Neural crest cell (in vitro differentiated cells): ENCODE measurements at regions not wholly inside any gene's neighbourhood (a gene's known extent, or its start where the extent isn't known, plus 50 kb on each side); places are given as distances from the start of the nearest gene placed in this dataset.

ENCODE experiments used
- DNase-seq: peaks from one replicate; pipeline ENCODE4 v3.0.0; 2021; ENCODE audit warnings: low read depth, mixed read lengths, low spot score
- H3K27ac Mint-ChIP-seq: one replicate; pipeline ENCODE4 v1.8.0; 2021; ENCODE audit warnings: mild to moderate bottlenecking, mixed read lengths; ENCODE audit not compliant: unreplicated experiment
- H3K27me3 Mint-ChIP-seq: 2 replicates; pipeline ENCODE4 v1.8.0; 2021; ENCODE audit warnings: low read depth, mild to moderate bottlenecking, mixed read lengths
- H3K36me3 Mint-ChIP-seq: 2 replicates; pipeline ENCODE4 v1.8.0; 2021; ENCODE audit warnings: low read depth, mild to moderate bottlenecking, mixed read lengths
- H3K4me1 Mint-ChIP-seq: 2 replicates; pipeline ENCODE4 v1.8.0; 2021; ENCODE audit warnings: mixed read lengths
- H3K4me3 Mint-ChIP-seq: one replicate; pipeline ENCODE4 v1.8.0; 2021; ENCODE audit warnings: mild to moderate bottlenecking, mixed read lengths
- H3K9me3 Mint-ChIP-seq: 2 replicates; pipeline ENCODE4 v1.8.0; 2021; ENCODE audit warnings: mixed read lengths
- TF ChIP-seq, protein P1 (sequence below): fragments of 200-600 bp; sonication (generic); conservative IDR thresholded peaks from 2 replicates; pipeline ENCODE4 v1.5.0; 2021; ENCODE audit warnings: antibody characterized with exemption, mild to moderate bottlenecking

DNA sequence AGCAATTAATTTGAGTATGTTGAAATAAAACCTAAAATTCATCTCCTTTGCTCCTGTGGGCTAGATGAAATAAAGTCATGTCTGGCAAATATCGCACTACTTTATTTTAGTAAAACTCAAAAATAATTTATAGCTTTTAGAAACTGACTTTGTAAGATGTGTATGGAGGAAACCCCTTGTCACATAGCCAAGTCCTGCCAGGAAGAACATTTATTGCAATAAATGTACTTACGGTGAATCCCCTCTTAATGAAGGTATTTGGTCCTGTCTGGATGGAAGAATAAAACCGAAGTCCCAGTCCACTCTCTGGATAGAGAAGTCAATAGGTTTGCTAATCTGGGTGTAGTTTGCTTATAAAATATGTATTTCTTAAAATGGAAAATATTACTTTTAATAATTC lies 1226.8 kb upstream of the MAP3K7 start:
- TF ChIP-seq, protein P1, sequence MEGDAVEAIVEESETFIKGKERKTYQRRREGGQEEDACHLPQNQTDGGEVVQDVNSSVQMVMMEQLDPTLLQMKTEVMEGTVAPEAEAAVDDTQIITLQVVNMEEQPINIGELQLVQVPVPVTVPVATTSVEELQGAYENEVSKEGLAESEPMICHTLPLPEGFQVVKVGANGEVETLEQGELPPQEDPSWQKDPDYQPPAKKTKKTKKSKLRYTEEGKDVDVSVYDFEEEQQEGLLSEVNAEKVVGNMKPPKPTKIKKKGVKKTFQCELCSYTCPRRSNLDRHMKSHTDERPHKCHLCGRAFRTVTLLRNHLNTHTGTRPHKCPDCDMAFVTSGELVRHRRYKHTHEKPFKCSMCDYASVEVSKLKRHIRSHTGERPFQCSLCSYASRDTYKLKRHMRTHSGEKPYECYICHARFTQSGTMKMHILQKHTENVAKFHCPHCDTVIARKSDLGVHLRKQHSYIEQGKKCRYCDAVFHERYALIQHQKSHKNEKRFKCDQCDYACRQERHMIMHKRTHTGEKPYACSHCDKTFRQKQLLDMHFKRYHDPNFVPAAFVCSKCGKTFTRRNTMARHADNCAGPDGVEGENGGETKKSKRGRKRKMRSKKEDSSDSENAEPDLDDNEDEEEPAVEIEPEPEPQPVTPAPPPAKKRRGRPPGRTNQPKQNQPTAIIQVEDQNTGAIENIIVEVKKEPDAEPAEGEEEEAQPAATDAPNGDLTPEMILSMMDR: no peak
- no peak for DNase-seq
- Mint-ChIP-seq H3K4me3 (no peak overlapping the region), H3K36me3 (no peaks in the 10 kb centered on the region), H3K27me3 (no peaks in the 10 kb centered on the region), H3K4me1 (peaks cover 13% of the 10 kb centered on the region), H3K9me3 (no peaks in the 10 kb centered on the region), H3K27ac (no peak overlapping the region)

DNA sequence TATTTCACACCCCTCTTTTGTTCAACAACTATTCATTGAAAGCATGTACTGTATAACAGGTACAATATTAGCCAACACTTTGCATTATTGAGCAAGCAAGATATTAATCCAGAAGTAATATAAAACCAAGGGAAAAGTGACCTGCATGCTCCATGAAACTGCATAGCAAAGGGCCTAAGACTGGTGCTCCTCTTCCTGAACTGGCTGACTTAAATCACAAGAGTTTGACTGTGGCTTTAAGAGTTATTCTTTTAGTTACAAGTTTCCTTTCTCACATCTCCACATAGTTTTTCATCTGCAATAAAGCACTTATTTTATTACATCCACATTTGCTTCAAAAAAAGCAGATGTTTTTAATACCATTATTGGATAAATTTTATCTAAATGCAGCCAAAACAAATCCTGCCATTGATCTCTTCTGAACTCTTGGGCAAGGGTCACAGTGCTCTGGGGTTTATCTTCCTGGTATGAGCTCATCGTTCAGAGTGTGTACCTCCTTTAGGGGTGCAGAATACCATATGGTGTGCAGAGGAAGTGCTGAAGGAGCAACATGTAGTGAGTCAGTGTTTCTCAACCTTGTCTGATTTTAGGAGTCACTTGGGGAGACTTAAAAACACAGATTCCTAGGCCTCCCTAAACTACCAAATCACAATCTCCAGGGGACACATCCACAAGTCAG lies 1225.9 kb upstream of the MAP3K7 start:
- no peaks in the 10 kb centered on the region for H3K9me3 Mint-ChIP-seq
- no peak for DNase-seq
- TF ChIP-seq, protein P1: no peak
- no peaks in the 10 kb centered on the region for H3K27me3 Mint-ChIP-seq
- H3K4me3 Mint-ChIP-seq: no peak overlapping the region
- H3K27ac Mint-ChIP-seq: no peak overlapping the region
- H3K36me3 Mint-ChIP-seq: no peaks in the 10 kb centered on the region
- H3K4me1 Mint-ChIP-seq: peaks cover 13% of the 10 kb centered on the region

DNA sequence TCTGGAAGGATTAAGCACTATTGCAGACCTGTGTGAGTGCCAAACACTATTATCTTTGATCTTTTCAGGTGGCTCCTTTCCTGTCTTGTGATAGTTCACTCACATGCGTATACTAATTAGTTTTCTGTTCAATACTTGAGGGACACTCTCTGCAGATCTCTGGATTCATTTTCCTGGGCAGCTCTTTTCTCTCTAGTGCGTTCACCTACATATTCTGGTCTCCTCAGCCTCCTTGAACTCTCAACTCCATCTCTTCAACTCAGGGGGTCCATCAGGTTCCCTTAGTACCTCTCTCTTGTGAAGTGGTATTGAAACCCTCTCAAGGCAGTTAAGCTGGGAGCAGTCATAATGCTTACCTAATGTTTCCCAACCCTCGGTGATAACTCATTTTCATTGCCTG lies 1218.1 kb upstream of the MAP3K7 start:
- TF ChIP-seq, protein P1: no peak
- no peak overlapping the region for H3K4me3 Mint-ChIP-seq

DNA sequence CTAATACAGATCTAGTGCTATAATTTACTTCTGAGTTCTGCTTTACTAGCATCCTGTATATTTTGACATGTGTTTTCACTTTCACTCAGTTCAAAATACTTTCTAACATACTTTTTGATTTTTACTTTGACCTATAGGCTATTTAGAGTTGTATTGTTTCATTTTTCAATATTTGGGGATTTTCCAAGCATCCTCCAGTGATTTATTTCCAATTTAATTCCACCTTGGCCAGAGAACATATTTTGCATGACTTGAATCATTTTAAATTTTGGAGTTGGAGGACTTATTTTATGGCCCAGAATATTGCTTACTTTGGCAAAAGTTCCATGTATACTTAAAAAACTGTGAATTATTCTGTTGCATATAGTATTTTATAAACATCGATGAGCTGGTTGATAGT lies 1215.6 kb upstream of the MAP3K7 start:
- DNase-seq: no peak
- H3K36me3 Mint-ChIP-seq: no peaks in the 10 kb centered on the region
- no peaks in the 10 kb centered on the region for H3K27me3 Mint-ChIP-seq
- H3K4me1 Mint-ChIP-seq: no peaks in the 10 kb centered on the region
- peaks cover 4% of the 10 kb centered on the region for H3K9me3 Mint-ChIP-seq
- no peak overlapping the region for H3K27ac Mint-ChIP-seq
- H3K4me3 Mint-ChIP-seq: no peak overlapping the region
- TF ChIP-seq, protein P1: no peak

More for the DNA sequence above, 1218.1 kb upstream of the MAP3K7 start:
- Mint-ChIP-seq H3K36me3 (no peaks in the 10 kb centered on the region), H3K27ac (no peak overlapping the region), H3K4me1 (no peaks in the 10 kb centered on the region), H3K9me3 (peaks cover 4% of the 10 kb centered on the region), H3K27me3 (no peaks in the 10 kb centered on the region)
- no peak for DNase-seq

DNA sequence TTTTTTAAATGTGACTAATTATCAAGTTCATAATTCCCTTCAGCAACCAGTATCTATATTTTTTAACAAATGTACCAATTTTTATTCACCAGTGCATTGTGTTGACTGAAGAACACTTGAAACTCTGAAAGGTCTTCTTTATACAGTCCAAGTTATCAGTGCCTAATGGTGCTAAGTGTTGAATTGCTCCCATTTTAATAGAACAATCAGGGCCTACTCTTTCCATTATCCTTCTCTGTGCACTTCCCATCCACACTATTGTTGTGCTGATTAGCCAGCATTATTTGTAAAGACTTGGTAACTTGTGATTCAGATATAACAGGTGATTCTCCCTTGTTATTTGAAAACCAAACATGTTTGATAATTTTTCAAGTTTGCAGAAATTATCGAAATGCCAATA lies 1209.7 kb upstream of the MAP3K7 start:
- H3K4me3 Mint-ChIP-seq: no peak overlapping the region
- H3K27me3 Mint-ChIP-seq: no peaks in the 10 kb centered on the region
- DNase-seq: no peak
- no peaks in the 10 kb centered on the region for H3K9me3 Mint-ChIP-seq
- no peak overlapping the region for H3K27ac Mint-ChIP-seq
- peaks cover 2% of the 10 kb centered on the region for H3K36me3 Mint-ChIP-seq
- no peaks in the 10 kb centered on the region for H3K4me1 Mint-ChIP-seq
- TF ChIP-seq, protein P1: no peak
